Bronchial epithelial cell (primary cell): ENCODE measurements at regions not wholly inside any gene's neighbourhood (a gene's known extent, or its start where the extent isn't known, plus 50 kb on each side); places are given as distances from the start of the nearest gene placed in this dataset.

Experiments used
- DNase-seq: peaks from one replicate; pipeline ENCODE4 v3.0.0-alpha.2; 2010; ENCODE audit warnings: low read depth
- FAIRE-seq: peaks from 2 replicates; lab custom pipeline; 2011; peaks lifted over from hg19 to GRCh38; lab: Jason Lieb, UNC
- H3K27me3 ChIP-seq: 2 replicates; pipeline ENCODE4 v1.5.1; 2011; ENCODE audit warnings: low read length; ENCODE audit not compliant: control insufficient read depth, insufficient read depth
- H3K36me3 ChIP-seq: 2 replicates; pipeline ENCODE4 v1.5.1; 2011; ENCODE audit warnings: low read length; ENCODE audit not compliant: control insufficient read depth, insufficient read depth
- H3K4me3 ChIP-seq: 2 replicates; pipeline ENCODE4 v1.5.1; 2011; ENCODE audit warnings: mild to moderate bottlenecking, low read depth, low read length, control low read depth
- CTCF ChIP-seq: IDR thresholded peaks from 2 replicates; pipeline ENCODE4 v1.5.1; 2011; ENCODE audit warnings: mild to moderate bottlenecking, moderate library complexity, low read length, control low read depth, inconsistent platforms; ENCODE audit not compliant: insufficient read depth, severe bottlenecking

- Histone ChIP-seq H3K27me3 (no peaks in the 10 kb centered on the region), H3K36me3 (no peaks in the 10 kb centered on the region), H3K4me3 (no peak overlapping the region)
- DNase-seq (no peak), FAIRE-seq (no peak)
- TF ChIP-seq CTCF = no peak
These were observed 100.8 kb downstream of the CEBPB start for GRCh38 chr20:50291254-50292078.

GRCh38 chr20:50292079-50292590, 101.5 kb downstream of the CEBPB start:
- TF ChIP-seq CTCF = no peak
- Histone ChIP-seq H3K27me3 (no peaks in the 10 kb centered on the region), H3K4me3 (no peak overlapping the region), H3K36me3 (no peaks in the 10 kb centered on the region)
- FAIRE-seq (no peak), DNase-seq (no peak)

GRCh38 chr20:50292591-50293283, 102.1 kb downstream of the CEBPB start:
- FAIRE-seq (no peak), DNase-seq (peak; percentile 70)
- Histone ChIP-seq H3K4me3 (no peak overlapping the region), H3K27me3 (no peaks in the 10 kb centered on the region), H3K36me3 (no peaks in the 10 kb centered on the region)
- no peak for TF ChIP-seq CTCF

- FAIRE-seq = no peak
- Histone ChIP-seq H3K36me3 (no peaks in the 10 kb centered on the region), H3K27me3 (no peaks in the 10 kb centered on the region), H3K4me3 (no peak overlapping the region)
- TF ChIP-seq CTCF = no peak
- no peak for DNase-seq
These were observed 102.9 kb downstream of the CEBPB start for GRCh38 chr20:50293284-50294139.

- DNase-seq = no peak
- FAIRE-seq = no peak
- TF ChIP-seq CTCF = no peak
These were observed 103.8 kb downstream of the CEBPB start for GRCh38 chr20:50294164-50295088.

More at GRCh38 chr20:50294164-50295088, 103.8 kb downstream of the CEBPB start:
- no peaks in the 10 kb centered on the region for H3K27me3 ChIP-seq
- no peak overlapping the region for H3K4me3 ChIP-seq
- no peaks in the 10 kb centered on the region for H3K36me3 ChIP-seq
